HG02642 (cell line): ENCODE measurements at regions not wholly inside any gene's neighbourhood (a gene's known extent, or its start where the extent isn't known, plus 50 kb on each side); places are given as distances from the start of the nearest gene placed in this dataset.

Experiments
- ATAC-seq: cut with Tn5 transposase; IDR thresholded peaks from one replicate; pipeline ENCODE4 v1.9.1; 2021; ENCODE audit warnings: mild to moderate bottlenecking; ENCODE audit not compliant: unreplicated experiment, poor library complexity

DNA sequence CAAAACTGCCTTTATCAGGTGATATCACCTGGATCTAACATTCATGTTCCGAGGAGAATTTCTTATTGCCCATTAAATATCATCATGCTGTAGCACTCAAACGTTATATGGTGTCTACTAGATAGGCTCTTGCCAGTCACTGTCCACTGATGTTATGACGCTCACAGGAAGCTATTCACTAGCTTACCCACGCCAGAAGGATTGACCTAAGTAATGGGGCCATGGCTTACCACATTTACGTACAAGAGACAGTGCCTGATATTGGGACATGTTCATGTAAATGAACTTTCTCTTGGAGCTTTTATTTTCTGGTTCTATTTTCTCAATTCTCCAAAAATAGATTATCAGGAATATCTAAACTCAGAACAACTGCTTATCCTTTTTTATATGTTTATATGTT is 91.7 kb upstream of the NAALADL2 start:
- no peak for ATAC-seq

DNA sequence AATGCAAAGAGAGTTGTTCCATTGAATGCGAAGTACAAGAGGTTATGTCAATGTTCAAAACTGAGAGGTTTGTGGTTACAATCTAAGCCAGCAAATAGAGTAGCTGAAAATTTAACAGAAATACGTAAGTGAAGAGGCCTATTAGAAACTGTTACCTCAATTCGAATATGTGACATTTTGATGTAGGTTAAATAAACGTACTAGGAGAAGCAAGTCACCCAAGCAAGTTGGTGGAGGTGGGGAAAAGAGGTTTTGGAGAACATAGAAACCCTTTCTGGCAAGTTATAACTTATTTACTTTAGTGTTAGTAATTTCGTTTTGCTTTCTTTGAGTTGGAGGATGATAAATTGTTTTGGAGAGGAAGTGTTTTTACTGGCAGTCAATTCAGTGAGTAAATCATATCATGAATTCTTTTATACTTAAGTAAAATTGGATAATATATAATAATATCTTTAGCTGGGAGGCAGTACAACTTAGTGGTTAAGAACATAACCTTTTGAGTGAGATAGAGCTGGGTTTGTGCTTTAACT is 91.2 kb upstream of the NAALADL2 start:
- ATAC-seq: no peak

DNA sequence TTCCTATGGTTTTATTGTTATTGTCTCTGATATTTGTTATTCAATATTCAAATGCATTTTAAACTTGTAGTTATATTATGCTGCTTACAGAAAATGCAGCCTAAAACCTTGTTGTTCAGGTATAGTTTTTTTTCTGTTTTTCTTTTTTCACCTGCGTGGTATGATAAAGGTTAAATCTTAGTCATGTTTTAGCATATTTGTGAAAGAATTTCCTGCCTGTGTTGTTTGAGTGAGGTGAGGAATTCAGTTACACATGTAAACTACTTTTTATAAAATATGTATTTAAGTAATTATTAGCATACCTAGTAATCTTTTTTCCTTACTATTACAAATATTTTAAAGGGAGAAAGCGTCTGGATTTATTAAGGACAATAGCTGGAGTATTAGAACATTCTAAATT is 90.0 kb upstream of the NAALADL2 start:
- ATAC-seq: no peak

DNA sequence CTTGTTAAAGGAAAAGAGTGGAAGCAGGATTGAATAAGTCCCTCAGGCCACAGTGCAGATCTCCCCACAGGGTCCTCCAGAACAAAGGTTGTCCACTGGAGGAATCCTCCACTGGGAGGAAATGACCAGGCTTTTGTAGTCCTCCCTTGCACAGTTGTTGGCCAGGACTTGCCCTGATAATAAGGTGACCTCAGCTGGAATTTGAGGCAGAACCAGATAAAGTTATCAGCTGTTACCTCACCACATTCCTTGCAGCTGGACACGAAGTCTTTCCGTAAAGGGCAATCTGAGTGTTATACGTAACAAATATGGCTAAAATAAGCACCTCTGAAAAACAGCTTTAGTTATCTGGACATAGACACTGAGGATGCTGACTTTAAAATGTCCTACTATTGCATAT is 83.5 kb upstream of the NAALADL2 start:
- no peak for ATAC-seq

DNA sequence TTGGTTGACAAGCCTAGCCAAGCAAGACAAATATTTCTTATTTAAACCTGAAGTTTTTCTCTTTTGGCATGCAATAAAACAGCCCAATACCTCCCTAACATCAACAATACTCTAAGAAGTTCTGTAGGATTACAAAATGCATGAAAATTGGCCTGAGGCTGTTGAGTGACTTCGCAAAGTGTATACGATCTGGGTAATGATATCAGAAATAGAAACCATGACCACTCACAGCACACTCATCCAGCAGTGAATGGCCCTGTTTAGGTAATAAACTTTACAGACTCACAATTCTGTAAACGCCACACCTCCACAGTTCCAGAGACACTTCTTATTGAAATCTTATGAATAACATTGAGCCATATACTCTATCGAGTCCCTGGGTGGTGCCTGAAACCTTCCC is 83.0 kb upstream of the NAALADL2 start:
- ATAC-seq: no peak

DNA sequence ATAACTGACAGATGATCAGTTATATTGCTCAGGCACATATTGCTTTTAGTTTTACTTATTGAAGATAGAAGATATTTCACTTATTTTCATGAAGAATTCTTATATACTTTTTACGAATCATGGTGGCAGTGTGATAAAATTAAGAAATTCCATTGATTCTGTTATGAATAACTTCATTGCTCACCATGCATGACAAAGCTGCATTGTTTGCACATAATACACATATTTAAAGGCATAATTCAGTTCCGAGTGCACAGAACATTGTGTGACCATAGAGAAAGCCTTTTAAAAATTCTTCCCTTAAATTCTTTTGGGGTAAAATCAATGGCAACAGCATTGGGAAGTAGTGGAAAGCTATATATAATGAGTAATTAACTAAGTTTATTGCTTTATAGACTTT is 82.5 kb upstream of the NAALADL2 start:
- no peak for ATAC-seq

DNA sequence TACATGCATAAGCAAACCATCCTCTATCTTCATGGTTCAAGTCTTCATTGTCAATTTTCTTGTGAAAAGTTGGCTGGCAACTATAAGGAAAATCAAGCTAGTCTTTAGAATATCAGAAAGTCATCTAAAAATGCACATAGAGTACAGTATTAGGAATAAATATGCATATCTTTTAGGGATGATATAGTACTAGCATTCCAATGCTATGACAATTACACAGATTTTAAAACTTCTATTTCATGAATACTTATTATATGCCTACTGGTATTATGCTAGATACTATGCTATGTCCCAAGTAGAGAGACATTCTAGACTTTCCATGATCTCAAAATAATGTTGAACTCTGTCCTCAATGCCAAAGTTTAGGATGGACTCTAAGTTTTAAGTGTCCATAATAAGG is 81.3 kb upstream of the NAALADL2 start:
- no peak for ATAC-seq

DNA sequence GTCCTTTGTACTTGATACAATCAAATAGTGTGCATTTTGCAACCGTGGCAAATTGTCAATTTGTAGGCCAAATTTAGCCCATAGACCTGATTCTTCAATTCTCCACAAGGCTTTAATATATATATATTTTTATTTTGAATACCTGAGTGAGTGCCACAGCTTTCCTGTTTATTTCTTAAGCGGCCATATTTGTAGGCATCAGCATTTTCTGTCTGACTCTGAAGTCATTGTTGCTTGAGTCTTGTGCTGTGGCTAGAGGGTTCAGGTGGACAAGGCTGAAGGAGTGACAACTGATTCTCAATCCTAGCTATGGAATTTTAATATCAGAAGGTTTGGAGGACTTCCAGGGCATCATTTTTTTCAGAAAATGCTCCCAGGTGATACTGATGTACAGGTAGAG is 75.6 kb upstream of the NAALADL2 start:
- ATAC-seq: no peak

DNA sequence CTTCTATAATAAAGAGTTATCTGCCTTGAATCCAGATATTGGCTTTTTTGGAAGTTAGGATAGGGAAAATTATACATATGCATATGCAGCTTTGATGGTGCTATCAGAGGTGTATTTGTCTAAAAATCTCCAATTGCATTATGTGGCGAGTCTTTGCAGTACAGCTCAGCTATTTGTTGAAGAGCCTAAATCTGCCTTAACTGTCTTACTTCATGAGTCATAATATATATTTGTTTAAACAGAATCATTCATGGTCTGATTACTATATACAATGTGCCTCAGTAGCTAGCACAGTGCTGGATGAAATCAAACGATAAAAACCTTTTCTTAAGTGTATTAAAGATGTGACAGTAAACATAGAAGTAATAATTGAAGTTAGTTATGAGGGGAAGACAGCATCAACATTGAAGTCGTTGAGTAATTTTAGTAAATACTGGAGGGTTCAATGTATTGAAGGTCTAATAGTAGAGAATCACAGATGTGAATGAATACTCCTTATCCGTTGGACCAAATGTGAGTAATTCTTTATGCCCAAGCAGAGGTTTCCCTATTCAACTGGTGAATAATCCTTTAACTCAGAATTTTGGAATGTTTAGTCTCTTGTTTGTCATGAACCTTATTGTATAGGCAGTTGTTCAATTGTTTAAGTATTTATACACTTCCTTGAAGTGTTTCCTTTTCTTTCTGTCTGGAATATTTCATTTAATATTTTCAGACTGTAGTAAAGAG is 74.8 kb upstream of the NAALADL2 start:
- no peak for ATAC-seq

DNA sequence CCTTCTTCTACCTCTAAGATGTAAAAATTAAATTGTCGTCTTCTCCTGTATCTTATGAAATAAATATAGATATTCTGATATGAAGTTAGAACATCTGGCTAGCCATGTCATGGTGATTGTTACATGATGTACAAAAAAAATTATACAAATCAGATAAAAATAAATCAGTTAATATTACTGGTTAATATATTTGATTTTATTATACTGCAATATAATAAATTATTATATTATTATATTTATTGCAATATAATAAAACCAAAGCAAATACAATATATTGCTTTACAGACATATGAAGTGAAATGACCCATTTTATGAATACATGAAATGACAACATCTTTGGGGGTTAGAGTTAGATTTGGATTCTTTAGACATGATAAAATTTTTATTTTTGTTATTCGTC is 72.3 kb upstream of the NAALADL2 start:
- ATAC-seq: no peak

DNA sequence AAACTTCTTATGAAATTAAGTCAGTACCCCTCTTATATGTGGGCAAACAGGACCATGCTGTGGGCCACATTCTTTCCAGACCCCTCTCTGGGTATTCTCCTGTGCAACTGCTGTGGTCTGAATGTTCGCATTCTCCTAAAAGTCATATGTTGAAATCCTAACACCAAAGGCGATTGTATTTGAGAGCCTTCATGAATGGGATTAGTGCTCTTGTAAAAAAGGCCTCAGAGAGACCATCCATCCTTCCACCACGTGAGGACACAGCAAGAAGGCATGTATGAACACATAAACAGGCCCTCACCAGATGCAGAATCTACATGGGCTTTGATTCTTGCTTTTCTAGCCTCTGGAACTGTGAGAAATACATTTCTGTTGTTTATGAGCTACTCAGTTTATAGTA is 68.0 kb upstream of the NAALADL2 start:
- no peak for ATAC-seq

DNA sequence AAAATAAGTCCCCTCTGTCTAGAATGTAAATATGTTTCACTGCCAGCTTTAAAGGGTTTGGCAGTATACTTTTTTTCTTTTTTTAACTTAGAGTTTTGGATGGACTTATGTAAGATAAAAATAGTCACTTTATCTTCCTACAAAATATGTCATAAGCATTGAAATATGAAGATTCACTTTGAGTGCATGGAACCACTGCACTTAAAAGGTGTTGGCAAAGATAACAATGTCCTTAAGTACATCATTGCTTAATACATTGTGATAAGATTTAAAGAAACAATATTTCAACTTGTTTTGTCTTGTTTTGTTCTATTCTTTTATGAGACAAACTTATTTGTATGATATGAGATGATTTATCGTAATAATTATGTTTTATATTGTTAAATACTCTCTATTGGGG is 66.3 kb upstream of the NAALADL2 start:
- ATAC-seq: no peak
